WERI-Rb-1 (cell line): ENCODE measurements at regions not wholly inside any gene's neighbourhood (a gene's known extent, or its start where the extent isn't known, plus 50 kb on each side); places are given as distances from the start of the nearest gene placed in this dataset.

Source experiments
- DNase-seq: peaks from one replicate; pipeline ENCODE4 v3.0.0-alpha.2; 2020
- H3K27ac ChIP-seq: fragments of 250-450 bp; sonication (Bioruptor Pico); 2 replicates; pipeline ENCODE4 v1.5.1; 2020; ENCODE audit warnings: mild to moderate bottlenecking, moderate library complexity
- H3K27me3 ChIP-seq: fragments of 250-450 bp; sonication (Bioruptor Pico); 2 replicates; pipeline ENCODE4 v1.5.1; 2021; ENCODE audit warnings: mild to moderate bottlenecking, low read depth, moderate library complexity; ENCODE audit not compliant: insufficient read depth, severe bottlenecking
- H3K36me3 ChIP-seq: fragments of 250-450 bp; sonication (Bioruptor Pico); 2 replicates; pipeline ENCODE4 v1.5.1; 2020; ENCODE audit warnings: mild to moderate bottlenecking, moderate library complexity
- H3K4me3 ChIP-seq: 2 replicates; pipeline ENCODE4 v1.5.1; 2011; ENCODE audit warnings: low read depth, mild to moderate bottlenecking, control low read depth, low read length
- H3K9me3 ChIP-seq: fragments of 250-450 bp; sonication (Bioruptor Pico); 2 replicates; pipeline ENCODE4 v1.5.1; 2021; ENCODE audit warnings: mild to moderate bottlenecking, moderate library complexity; ENCODE audit not compliant: severe bottlenecking
- CTCF ChIP-seq: IDR thresholded peaks from 2 replicates; pipeline ENCODE4 v1.5.1; 2011; ENCODE audit warnings: low read depth, mild to moderate bottlenecking, control low read depth, inconsistent platforms, low read length

- Histone ChIP-seq H3K36me3 (no peaks in the 10 kb centered on the region), H3K4me3 (no peak overlapping the region), H3K27ac (no peak overlapping the region), H3K27me3 (no peaks in the 10 kb centered on the region), H3K9me3 (no peaks in the 10 kb centered on the region)
- no peak for DNase-seq
- TF ChIP-seq CTCF, result no peak
Observed at GRCh38 chr10:33805831-33806230, 471.4 kb upstream of the NRP1 start.

GRCh38 chr10:33804584-33804983, 470.1 kb upstream of the NRP1 start:
- Histone ChIP-seq H3K4me3 (no peak overlapping the region), H3K36me3 (no peaks in the 10 kb centered on the region), H3K9me3 (no peaks in the 10 kb centered on the region), H3K27me3 (no peaks in the 10 kb centered on the region), H3K27ac (no peak overlapping the region)
- no peak for DNase-seq
- no peak for TF ChIP-seq CTCF

GRCh38 chr10:33803248-33803647, 468.8 kb upstream of the NRP1 start:
- DNase-seq, result no peak
- TF ChIP-seq CTCF, result no peak
- no peak overlapping the region for H3K4me3 ChIP-seq
- H3K27ac ChIP-seq, result no peak overlapping the region
- H3K9me3 ChIP-seq, result no peaks in the 10 kb centered on the region
- H3K36me3 ChIP-seq, result no peaks in the 10 kb centered on the region
- H3K27me3 ChIP-seq, result no peaks in the 10 kb centered on the region

- H3K27ac ChIP-seq, result no peak overlapping the region
- DNase-seq, result no peak
- no peaks in the 10 kb centered on the region for H3K36me3 ChIP-seq
- H3K4me3 ChIP-seq, result no peak overlapping the region
- H3K9me3 ChIP-seq, result no peaks in the 10 kb centered on the region
- TF ChIP-seq CTCF, result no peak
- H3K27me3 ChIP-seq, result no peaks in the 10 kb centered on the region
Observed at GRCh38 chr10:33802566-33802965, 468.1 kb upstream of the NRP1 start.

- TF ChIP-seq CTCF, result no peak
- Histone ChIP-seq H3K27ac (no peak overlapping the region), H3K9me3 (no peaks in the 10 kb centered on the region), H3K4me3 (no peak overlapping the region), H3K36me3 (no peaks in the 10 kb centered on the region), H3K27me3 (no peaks in the 10 kb centered on the region)
- DNase-seq, result no peak
Observed at GRCh38 chr10:33801705-33802104, 467.2 kb upstream of the NRP1 start.

- H3K27ac ChIP-seq, result no peak overlapping the region
- no peak for TF ChIP-seq CTCF
- no peaks in the 10 kb centered on the region for H3K36me3 ChIP-seq
Observed at GRCh38 chr10:33800986-33801385, 466.5 kb upstream of the NRP1 start.

More at GRCh38 chr10:33800986-33801385, 466.5 kb upstream of the NRP1 start:
- no peak for DNase-seq
- Histone ChIP-seq H3K27me3 (no peaks in the 10 kb centered on the region), H3K4me3 (no peak overlapping the region), H3K9me3 (no peaks in the 10 kb centered on the region)
